LoVo (cell line): ENCODE measurements at regions not wholly inside any gene's neighbourhood (a gene's known extent, or its start where the extent isn't known, plus 50 kb on each side); places are given as distances from the start of the nearest gene placed in this dataset.
A peak's percentile ranks its signal among the peaks of the same experiment; 100 is the strongest.

Experiments
- DNase-seq: peaks from one replicate; pipeline ENCODE4 v3.0.0-alpha.2; 2016; ENCODE audit warnings: low spot score

DNA sequence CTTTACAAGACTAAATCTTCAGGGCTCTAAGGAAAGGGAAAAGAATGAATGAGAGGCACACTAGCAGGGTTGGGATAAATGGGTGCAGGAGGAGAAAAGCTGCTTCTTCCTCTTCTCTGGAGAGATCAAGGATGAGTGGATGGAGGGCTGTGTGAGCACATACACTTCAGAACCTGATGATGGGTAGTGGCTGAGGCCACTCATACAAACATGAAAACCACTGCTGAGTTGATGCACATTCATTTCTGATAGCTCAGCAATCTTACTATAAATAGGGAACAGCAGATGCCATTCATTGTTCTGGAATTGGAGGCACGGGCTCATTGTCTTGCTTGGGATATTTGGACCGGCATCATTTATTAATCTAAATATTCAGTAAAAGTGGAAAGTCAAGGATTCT, 152.4 kb upstream of the KCTD1 start:
- no peak for DNase-seq

DNA sequence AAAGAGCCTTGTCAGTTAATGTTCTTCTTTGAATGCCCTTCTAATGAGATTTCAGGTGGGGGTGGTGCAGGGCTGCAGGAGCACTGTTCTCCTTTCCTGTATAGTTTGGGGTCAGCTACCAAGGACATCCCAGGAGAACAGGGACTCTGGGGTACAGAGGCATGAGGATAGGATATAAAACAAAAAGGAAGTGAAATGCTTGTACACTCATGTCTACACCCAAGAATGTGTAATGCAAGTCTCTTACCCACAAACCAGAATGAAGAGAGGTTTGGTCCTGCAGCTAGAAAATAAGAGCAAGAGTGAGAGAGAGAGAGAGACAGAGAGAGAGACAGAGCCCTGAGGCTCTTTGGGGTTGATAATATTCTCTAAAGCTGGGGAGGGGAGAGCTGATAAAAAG, 151.8 kb upstream of the KCTD1 start:
- DNase-seq = no peak

DNA sequence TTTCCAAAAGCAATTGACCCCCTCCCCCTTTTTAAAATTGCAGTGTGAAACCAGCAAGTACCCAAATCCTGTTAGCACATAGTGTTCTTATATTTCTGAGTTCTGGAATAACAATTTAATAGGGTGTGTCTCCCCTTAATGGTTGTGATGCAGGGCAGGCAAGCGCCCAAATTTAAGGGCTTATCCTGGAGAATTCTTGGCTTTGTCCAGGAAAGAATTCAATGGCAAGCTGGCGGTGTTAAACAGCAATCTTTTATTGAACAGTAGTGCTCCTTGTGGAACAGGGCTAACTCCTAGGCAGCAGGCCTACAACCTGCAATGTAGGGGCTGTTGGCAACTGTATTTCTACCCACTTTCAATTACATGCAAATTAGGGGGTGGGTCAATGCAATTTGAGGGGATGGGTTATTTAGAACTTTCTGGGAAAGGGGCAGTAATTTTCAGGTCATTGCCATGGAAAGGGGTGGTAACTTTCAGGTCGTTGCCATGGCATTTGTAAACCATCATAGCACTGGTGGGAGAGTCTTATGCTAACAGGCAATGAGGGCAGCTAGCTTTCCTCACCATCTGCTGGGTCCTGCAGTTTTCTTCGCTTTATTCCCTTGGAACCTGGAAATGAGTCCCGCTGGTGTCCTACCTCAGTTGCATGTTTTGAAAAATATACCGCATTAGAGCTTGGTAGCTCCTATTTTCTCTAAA, 149.0 kb upstream of the KCTD1 start:
- DNase-seq = no peak

DNA sequence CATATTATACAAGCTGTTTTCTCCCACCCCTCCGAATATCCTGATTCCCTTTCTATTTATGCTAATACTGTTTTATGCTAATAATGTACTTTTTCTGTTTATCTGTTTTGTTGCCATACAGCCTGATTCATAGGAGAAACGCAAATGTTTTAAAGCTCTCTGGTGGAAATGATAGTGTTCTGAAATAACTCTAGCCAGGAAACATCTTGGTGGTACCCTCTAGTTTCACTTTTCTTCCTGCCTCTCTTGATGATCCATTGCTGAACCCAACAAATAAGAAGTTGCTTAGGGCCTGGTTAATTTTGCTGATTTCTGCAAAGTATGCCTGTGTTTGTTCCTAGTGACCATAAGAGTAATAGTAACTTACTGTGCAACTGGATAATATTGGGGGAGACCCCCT, 148.4 kb upstream of the KCTD1 start:
- no peak for DNase-seq

DNA sequence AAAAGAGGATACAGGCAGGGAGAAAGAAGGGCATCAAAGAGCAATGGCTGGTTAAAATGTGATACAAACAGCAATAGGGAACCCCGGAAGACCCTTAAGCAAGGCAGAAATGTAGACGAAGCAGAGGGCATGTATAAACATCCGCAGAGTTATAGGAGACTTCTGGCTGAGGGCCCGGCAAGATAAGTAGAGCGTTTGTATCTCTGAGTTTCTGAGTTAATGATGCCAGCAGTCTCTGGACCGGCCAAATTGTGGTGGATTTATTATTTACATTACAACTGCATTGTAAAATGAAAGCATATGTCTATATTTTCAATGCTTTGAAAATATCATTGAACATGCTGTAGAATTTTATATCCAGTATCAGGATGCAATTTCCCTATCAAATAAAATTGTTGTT, 148.0 kb upstream of the KCTD1 start:
- DNase-seq = no peak

DNA sequence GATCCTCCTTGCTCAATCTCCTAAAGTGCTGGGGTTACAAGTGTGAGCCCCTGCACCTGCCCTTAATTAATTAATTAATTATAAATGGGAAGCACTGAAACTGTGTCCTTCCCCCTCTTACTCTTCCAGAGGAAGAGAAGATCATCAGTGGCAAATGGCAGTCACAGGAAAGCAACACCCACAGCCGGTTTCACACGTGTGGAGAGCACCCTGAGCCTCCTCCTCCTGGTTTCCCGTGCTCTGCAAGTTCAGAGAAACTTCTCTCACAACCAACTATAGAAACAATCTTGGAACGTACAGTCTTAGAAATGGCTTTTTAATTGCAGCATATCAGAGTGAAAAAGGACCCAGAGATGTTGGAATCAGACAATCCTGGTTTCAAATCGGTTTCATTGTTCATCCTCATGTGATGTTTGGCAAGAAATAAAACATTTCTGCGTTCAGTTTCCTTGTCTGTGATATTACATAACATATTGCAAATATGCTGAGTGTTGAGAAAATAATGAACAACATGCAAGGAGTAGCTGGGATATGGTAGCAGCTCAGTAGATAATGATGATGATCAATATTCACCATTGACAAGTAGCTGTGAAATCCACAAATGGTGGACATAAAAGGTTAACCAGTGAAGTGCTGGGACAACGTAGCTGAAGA, 141.0 kb upstream of the KCTD1 start:
- DNase-seq = no peak

DNA sequence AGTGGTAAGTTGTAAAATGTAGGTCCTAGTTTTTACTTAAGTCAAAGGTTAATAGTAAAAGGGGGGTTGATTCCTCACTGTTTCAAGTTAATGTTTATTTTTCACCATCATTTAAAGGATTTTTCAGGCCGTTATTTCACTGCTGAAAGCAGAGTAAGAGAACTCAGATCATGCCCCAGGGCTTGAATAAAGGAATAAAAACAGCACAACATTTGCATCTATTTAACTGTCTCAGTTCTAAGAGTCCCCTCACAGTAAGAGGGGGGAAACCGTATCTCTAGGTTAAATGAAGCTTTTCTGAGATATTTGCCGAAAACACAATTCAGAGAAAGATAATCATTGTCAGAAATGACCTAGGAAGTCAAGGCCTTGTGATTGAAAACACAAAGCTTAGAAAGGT, 138.2 kb upstream of the KCTD1 start:
- no peak for DNase-seq

DNA sequence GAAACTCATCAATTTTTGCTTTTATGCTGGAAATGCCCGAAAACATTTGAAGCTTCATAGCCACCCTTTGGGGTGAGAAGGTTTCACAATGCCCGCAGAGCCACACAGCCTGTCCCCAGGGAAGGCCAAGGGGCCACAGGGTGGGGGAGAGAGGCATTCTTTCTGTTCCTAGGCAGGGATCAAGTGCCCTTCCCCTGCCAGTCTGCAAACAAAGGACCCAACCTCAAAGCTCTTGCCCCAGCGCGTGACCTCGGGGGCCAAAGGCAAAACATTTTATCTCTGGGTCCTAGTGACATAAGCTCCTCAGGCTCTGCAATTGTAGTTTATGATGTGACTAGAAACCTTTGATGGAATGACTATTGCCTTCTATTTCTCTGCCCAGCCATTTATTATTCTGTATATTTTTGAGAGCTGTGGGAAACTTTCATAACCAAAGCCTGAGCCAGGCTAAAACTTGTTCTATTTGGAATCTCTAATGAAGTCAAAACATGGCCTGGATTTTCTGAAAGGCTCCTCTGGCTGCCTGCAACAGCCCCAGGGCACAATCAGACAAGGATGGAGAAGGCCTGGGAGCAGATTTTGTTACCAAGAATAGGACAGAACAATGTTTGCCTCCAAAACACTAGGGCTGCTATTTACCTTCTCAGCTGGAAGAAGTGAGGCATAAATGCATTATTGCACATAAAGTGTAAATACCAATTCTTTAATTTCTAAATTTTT, 137.2 kb upstream of the KCTD1 start:
- no peak for DNase-seq

DNA sequence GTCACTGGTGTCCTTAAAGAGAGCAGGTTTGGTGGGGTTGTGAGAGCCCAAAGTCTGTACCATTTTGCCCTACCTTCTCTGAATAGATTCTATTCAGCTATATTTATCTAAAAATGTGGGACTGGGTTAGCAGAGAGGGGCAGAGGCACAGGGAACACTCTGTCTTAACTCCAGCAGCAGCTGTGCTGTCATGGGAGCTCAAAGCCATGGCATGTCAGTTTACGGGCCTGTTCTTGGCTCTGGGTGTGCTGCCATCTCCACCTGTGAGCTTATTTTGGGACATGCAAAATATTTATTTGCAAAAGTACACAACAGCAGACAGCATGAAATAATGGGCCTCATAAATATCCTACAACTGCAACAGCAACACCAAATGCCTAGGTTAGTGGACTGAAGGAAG, 129.6 kb upstream of the KCTD1 start:
- DNase-seq = no peak

DNA sequence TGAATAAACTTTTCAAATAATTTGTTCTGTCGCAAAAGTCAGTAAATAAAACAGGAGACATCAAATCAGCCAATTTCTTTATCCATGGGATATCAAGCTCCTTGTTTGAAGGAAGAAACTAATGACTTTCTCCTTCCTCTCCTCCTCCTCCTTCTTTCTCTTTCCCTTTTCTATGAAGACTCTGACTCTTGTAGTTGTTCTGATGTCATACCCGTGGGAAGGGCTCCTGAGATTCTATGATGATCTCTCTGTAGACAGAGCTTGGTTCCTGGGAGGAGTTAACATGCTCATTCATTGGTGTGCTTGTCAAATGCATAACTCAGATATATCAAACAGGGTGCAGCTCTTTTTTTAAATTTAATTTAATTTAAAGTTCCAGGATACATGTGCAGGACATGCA, 118.7 kb upstream of the KCTD1 start:
- DNase-seq = no peak

DNA sequence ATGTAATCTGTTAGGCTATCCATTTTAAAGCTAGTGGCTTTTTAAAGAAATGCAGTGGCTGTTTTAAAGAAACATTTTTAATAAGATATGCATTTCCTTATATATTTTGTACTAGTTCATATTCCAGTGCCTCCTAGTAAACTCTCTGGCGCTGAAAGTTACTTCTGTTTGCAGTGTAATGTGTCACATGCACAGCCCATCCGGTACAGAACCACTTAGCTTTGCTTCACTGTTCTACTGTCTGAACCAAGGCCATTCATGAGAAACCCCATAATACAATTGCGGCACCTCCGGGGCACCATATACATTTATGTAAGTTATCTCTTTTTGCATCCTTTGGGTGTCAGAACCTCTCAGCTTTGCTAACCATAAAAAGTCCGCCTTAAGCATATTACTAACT, 114.6 kb upstream of the KCTD1 start:
- no peak for DNase-seq

DNA sequence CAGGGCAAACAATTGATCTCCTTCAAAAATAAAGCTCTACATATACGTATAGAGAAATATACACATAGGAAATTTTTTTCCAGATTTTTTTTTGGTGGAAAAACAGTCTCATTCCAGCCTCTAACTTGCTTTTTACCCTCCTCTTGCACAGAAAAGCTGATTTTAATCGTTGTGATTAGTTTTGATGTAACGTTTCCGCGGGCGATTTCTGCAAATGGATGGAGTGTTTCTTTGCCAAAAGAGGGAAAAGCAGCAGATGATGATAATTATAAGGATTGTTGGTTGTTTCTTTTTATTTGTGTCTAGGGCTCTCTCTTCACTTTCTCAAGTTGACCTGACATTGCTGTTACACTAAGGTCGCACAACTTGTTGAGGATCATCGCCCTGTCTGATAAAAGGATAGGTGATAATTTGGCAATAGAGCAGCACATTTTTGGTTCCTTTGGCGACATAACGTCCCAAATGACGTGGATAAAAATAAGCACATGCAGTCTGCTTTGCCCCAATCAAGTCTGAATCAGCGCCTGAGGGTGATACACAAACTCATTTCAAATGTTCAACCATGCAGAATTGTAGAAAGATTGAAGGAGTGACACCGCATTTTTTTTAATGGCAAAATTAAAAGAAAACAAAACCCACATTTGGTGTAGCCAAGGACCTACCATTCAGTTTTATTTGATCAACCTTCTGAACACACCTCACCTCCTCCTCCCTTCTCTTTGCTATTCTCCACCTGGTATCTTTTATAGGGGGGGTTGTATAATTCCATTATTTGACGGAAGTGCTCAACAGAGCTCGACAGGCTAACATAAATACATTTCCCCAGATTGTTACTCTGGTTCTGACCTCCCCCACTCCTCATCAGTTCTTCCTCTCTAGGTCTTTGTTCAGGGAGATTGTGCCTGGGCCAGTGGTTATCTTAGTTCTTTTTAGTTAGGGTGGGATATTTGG, 109.6 kb upstream of the KCTD1 start:
- no peak for DNase-seq

DNA sequence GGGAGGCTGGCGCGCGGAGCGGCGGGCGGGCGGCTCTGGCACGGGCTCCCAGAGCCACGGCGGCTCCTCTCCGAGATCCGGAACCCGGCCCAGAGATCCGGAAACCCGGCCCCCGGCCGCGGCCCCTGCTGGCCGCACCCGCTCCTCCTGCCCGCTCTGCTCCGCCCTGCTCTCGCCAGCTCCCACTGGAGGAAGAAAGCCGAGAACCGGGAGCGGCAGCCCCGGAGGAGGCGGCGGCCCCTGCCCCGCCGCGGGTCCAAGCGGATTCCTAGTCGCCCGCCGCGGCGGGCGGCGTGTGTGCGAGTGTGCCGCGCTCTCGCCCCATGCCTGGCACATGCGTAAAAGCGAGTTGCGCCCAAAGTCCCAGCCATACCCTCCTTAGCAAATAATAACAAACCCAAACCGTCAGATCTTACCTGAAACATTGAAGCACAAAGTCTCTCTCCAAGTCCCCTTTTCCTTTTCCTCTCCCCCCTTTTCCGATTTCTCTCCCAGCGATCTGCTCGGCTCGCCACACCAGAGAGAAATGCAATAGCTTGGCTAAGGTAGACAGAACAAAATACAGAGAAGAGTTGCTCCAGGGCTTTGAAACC, 108.7 kb upstream of the KCTD1 start:
- DNase-seq = peak; percentile 57

DNA sequence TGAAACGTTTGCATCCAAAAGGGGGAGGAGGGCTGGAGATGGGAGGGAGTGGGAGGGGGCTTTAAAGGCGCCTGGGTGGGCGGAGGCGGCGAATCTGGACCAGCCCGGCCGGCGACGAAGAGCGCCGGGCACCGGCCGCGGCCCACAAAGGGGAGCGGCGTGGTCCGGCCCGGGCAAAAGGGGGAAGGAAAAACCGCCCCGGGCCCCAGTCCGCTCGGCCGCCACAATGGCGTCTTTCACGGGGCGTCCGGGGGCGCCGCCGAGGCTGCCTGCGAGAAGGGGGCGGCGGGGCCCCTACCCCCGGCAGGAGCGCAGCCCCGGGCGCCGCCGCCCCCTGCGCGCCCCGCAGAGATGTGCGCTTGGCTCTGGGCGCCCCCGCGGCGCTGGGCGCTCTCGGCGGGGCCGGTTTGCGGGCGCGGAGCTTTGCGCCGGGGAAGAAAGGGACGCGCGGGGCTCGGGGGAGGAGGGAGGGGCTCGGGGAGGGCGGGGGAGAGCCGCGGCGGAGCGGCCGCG, 108.1 kb upstream of the KCTD1 start:
- no peak for DNase-seq

DNA sequence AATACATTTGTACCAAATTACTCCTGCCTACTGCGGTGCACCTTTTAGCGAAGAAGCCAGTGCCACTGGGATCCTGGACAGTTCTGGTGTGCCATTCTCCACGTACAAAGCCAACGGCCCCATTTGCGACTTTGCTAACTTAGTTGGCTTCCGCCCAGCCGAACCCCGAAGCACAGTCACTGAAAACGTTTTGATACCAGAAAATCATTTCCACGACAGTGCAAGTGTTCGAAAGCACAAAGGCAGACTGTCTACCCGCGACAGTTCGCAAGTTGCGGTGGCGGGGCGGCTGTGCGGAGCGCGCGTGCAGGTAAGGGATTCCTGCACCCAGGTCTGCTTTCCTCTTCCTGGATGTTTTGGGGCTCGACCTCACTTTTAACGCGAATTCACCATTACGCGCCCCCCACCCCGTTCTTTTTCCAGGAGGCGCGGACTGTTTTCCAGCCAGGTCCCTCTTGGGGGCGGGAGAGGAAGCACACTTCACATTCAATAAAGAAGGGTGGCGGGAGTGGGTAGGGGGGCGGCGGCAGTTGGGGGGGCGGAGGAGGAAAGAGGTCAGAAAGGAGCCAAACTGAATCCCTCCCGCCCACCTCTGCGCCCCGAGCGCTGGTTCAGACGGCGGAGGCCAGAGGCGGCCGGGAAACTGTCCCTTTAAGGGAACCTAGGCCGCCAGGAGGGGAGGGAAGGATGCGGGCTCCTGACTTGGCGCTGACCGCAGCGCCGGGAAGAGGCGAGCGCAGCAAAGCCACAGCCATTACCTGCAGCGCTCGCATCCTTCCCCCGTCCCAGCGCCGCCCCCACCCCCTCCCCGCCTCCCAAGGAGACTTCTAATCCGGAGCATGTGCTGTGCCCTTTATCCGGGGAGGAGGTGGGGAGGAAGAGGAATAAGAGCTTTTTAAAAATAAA, 107.4 kb upstream of the KCTD1 start:
- DNase-seq = peak; percentile 66

DNA sequence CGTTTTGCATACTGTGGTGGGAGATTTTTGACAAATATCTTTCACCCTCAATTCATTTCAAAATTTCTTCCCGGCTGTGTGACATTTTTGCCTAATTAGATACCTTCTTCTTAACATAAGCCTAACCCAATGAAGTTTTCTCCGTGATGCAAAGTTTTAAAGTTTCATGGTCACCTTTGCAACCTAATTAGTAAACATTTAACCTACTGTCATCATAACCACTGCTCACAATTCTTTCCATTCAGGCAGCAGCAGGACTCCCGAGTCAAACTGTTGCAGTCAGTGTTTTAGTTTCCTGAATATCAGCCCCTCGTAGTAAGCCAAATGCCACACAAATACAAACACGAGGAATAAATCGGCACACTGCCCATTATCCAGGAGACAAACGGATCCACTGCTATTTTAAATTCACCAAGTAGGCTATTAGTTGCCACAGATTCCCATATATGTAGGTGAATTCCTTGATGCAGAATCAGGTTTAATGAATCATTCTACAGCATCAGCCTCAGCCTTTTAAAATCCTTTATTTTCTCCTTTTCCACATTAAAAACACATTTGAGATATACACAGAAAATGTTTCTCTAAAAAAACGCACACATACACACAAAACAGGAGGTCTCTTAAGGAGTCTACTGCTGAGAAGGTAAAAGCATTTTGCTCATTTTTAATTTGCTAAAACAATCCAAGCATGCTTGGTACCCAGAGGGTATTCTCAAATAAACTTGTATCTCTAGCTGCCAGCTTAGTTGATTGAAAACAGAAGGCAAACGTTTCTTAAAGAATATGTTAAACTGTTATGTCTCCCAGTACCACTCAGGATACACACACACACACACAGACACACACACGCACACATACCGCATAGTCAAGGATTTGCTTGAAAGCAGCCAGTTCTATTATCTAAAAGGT, 106.5 kb upstream of the KCTD1 start:
- DNase-seq = no peak

DNA sequence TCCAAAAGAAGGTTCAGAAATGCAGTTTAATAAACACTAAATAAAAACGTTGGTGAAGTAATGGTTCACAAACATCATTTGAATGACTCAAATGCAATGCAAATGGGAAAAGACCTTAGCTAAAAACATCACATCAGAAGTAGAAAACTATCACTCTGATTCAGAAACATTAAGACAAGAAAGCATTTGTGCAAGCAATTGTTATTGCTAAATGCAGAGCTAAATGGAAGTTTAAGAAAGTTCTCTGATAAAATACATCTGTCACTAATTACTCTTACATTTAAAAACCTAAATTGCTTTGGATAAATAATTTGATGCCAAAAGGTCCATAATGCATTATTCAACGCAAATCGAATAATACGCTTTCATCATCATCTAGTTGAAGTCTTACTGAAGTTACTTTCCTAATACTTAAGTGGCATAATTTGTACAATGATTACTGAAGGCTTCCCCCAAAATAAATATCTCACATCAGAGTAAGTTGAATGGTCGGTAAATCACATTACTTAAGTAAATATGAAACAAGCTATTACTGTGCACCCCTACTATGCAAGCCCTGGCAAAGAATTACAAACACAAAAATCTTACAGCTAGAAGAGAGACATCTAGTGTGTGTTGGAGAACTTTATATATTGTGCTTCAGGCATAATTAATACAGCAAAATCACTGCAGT, 105.7 kb upstream of the KCTD1 start:
- no peak for DNase-seq

DNA sequence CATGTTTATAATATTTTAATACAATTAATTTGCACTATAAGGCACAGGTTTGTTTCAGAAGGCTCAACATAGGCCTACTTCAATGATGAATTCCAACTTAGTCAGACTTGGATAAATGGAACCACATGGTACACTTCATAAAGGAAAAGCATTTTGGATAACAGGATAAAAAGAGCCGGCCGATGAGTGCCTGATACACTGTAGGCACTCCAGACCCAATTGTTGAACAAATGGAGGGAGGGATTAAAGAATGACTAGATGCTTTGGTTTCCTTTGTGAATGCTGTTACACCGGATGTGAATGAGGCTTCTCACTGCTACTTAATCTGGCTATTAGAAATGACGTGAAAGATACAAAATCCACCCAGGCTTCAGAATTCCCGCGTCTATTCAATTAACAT, 104.1 kb upstream of the KCTD1 start:
- no peak for DNase-seq
